Ectodermal cell (in vitro differentiated cells): ENCODE measurements at regions not wholly inside any gene's neighbourhood (a gene's known extent, or its start where the extent isn't known, plus 50 kb on each side); places are given as distances from the start of the nearest gene placed in this dataset.
"Not testable (repeated sequence)": the region's sequence is repeated elsewhere in the genome, so short reads cannot be mapped to it uniquely, and the experiment has no call there.

Source experiments
- H3K27ac ChIP-seq: 2 replicates; pipeline ENCODE4 v1.7.0; 2013; ENCODE audit warnings: mild to moderate bottlenecking, low read depth, low read length; ENCODE audit not compliant: insufficient read depth, poor library complexity, severe bottlenecking
- H3K27me3 ChIP-seq: 2 replicates; pipeline ENCODE4 v1.7.0; 2013; ENCODE audit warnings: mild to moderate bottlenecking, low read length; ENCODE audit not compliant: insufficient read depth, control insufficient read depth, poor library complexity, severe bottlenecking
- H3K36me3 ChIP-seq: one replicate; pipeline ENCODE4 v1.7.0; 2013; ENCODE audit warnings: low read length; ENCODE audit not compliant: control insufficient read depth, insufficient read depth
- H3K4me1 ChIP-seq: one replicate; pipeline ENCODE4 v1.7.0; 2013; ENCODE audit warnings: low read length; ENCODE audit not compliant: control insufficient read depth, insufficient read depth
- H3K4me3 ChIP-seq: 2 replicates; pipeline ENCODE4 v1.7.0; 2013; ENCODE audit warnings: low read depth, low read length, control low read depth; ENCODE audit not compliant: insufficient read depth
- H3K9me3 ChIP-seq: 2 replicates; pipeline ENCODE4 v1.7.0; 2013; ENCODE audit warnings: mild to moderate bottlenecking, low read length, moderate library complexity; ENCODE audit not compliant: control insufficient read depth
- WGBS, 2 experiments: methylation state at CpG; one replicate each; pipeline ENCODE4 v1.1.7; 2013; ENCODE audit warnings: missing lambda C conversion rate in 2 of 2; 5-methylcytosine and 5-hydroxymethylcytosine counted together

- Histone ChIP-seq H3K9me3 (no peaks in the 10 kb centered on the region), H3K27me3 (no peaks in the 10 kb centered on the region), H3K4me3 (no peak overlapping the region), H3K27ac (no peak overlapping the region), H3K36me3 (no peaks in the 10 kb centered on the region), H3K4me1 (no peaks in the 10 kb centered on the region)
- 89 to 96% methylated on average over 2 of the region's 2 CpGs for WGBS, 2 experiments
Observed at GRCh38 chr3:22819209-22819608, 383.9 kb upstream of the UBE2E2 start.

DNA sequence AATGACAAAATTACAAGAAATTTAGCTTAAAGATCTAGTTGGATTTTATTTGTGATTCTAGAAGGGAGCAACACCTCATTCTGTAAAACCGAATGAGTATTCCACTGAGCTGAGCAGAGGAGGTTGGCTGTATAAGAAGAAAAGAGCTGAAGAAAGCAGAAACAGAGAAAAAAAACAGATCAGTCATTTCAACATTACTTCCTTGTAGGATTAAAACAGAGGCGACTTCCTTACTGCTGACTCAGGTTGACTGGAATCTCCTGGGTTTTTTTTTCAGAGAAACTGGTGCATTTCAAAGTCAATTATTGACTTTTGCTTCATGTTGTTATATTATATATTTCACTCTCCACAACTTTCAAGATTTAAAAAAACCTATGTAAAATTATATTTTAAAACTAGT is 368.1 kb upstream of the UBE2E2 start:
- Histone ChIP-seq H3K36me3 (no peaks in the 10 kb centered on the region), H3K9me3 (no peaks in the 10 kb centered on the region), H3K27me3 (no peaks in the 10 kb centered on the region), H3K4me3 (no peak overlapping the region), H3K27ac (no peak overlapping the region), H3K4me1 (no peaks in the 10 kb centered on the region)
- 58 to 62% methylated on average over 2 of the region's 2 CpGs for WGBS, 2 experiments

- Histone ChIP-seq H3K4me3 (no peak overlapping the region), H3K9me3 (no peaks in the 10 kb centered on the region), H3K4me1 (no peaks in the 10 kb centered on the region), H3K27me3 (no peaks in the 10 kb centered on the region), H3K27ac (no peak overlapping the region), H3K36me3 (no peaks in the 10 kb centered on the region)
- WGBS, 2 experiments: 67 to 75% methylated on average over 1 of the region's 1 CpG
Observed at GRCh38 chr3:22836131-22836530, 367.0 kb upstream of the UBE2E2 start.

- H3K4me1 ChIP-seq: no peaks in the 10 kb centered on the region
- H3K27ac ChIP-seq: no peak overlapping the region
- WGBS, 2 experiments: 92% methylated on average over 2 to 3 of the region's 3 CpGs
Observed at GRCh38 chr3:22843854-22844253, 359.3 kb upstream of the UBE2E2 start.

DNA sequence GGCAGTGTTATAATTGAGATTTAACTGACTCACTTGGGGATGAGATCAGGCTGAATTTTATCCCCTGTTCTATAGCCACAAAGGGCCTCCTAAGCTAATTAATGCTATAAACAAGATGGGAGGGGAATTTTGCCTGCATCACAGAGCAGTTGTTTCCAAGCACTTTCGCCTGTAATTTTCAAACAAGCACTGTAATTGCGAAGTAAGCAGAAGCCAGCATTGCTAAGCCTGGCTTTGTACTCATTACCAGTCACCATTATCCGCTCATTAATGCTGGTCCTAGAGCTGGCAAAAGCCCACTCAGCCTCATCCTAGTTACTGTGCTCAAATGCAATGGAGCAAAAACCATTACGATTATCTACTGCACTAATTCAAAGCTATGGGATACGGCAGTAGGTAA is 356.6 kb upstream of the UBE2E2 start:
- H3K9me3 ChIP-seq: no peaks in the 10 kb centered on the region
- H3K36me3 ChIP-seq: no peaks in the 10 kb centered on the region
- H3K27me3 ChIP-seq: no peaks in the 10 kb centered on the region
- H3K27ac ChIP-seq: no peak overlapping the region
- H3K4me3 ChIP-seq: no peak overlapping the region
- no peaks in the 10 kb centered on the region for H3K4me1 ChIP-seq
- 94 to 95% methylated on average over 5 of the region's 5 CpGs for WGBS, 2 experiments

More at GRCh38 chr3:22843854-22844253, 359.3 kb upstream of the UBE2E2 start:
- Histone ChIP-seq H3K27me3 (no peaks in the 10 kb centered on the region), H3K36me3 (no peaks in the 10 kb centered on the region), H3K4me3 (no peak overlapping the region), H3K9me3 (no peaks in the 10 kb centered on the region)

GRCh38 chr3:22849583-22849982 is 353.5 kb upstream of the UBE2E2 start:
- H3K36me3 ChIP-seq, H3K9me3 ChIP-seq, H3K4me1 ChIP-seq, H3K4me3 ChIP-seq, H3K27ac ChIP-seq, H3K27me3 ChIP-seq: not testable (repeated sequence)
- WGBS, 2 experiments: 88 to 95% methylated on average over 2 of the region's 6 CpGs

- 97 to 98% methylated on average over 2 to 3 of the region's 3 CpGs for WGBS, 2 experiments
- Histone ChIP-seq H3K4me3 (no peak overlapping the region), H3K36me3 (no peaks in the 10 kb centered on the region), H3K27ac (no peak overlapping the region), H3K4me1 (no peaks in the 10 kb centered on the region), H3K27me3 (no peaks in the 10 kb centered on the region), H3K9me3 (no peaks in the 10 kb centered on the region)
Observed at GRCh38 chr3:22856811-22857210, 346.3 kb upstream of the UBE2E2 start.

DNA sequence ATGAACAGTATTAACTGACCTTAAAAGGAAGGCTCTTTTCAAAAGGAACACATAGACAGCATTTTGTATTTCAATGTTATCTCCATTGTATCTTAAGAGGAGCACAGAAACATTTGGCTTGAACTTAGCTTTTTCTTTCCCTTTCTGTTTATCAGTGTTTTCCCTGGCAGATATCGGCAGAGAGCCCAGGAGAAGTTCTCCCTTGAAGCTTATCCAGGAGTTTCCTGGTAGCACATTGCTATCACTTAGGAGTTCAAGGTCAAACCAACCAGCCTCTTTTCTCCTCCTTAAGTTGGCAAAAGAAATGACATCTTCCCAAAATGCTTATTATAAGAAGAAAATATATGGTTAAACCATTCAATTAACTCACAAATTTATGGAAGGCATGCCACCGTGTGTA is 344.6 kb upstream of the UBE2E2 start:
- no peaks in the 10 kb centered on the region for H3K36me3 ChIP-seq
- no peak overlapping the region for H3K4me3 ChIP-seq
- H3K9me3 ChIP-seq: no peaks in the 10 kb centered on the region
- 88 to 96% methylated on average over 2 of the region's 2 CpGs for WGBS, 2 experiments
- no peaks in the 10 kb centered on the region for H3K4me1 ChIP-seq
- no peaks in the 10 kb centered on the region for H3K27me3 ChIP-seq
- H3K27ac ChIP-seq: no peak overlapping the region

- Histone ChIP-seq H3K9me3 (no peaks in the 10 kb centered on the region), H3K27ac (no peak overlapping the region), H3K4me1 (no peaks in the 10 kb centered on the region), H3K4me3 (no peak overlapping the region), H3K27me3 (no peaks in the 10 kb centered on the region), H3K36me3 (no peaks in the 10 kb centered on the region)
Observed at GRCh38 chr3:22859618-22860017, 343.5 kb upstream of the UBE2E2 start.

- 96 to 97% methylated on average over 2 to 3 of the region's 3 CpGs for WGBS, 2 experiments
- Histone ChIP-seq H3K27me3 (no peaks in the 10 kb centered on the region), H3K9me3 (no peaks in the 10 kb centered on the region), H3K4me3 (no peak overlapping the region), H3K27ac (no peak overlapping the region), H3K36me3 (no peaks in the 10 kb centered on the region), H3K4me1 (no peaks in the 10 kb centered on the region)
Observed at GRCh38 chr3:22861426-22861825, 341.7 kb upstream of the UBE2E2 start.

- Histone ChIP-seq H3K36me3 (no peaks in the 10 kb centered on the region), H3K9me3 (no peaks in the 10 kb centered on the region), H3K4me1 (no peaks in the 10 kb centered on the region), H3K27ac (no peak overlapping the region), H3K4me3 (no peak overlapping the region), H3K27me3 (no peaks in the 10 kb centered on the region)
- WGBS, 2 experiments: 90 to 97% methylated on average over 5 of the region's 5 CpGs
Observed at GRCh38 chr3:22862111-22862510, 341.0 kb upstream of the UBE2E2 start.
